ENCODE measurements at regions not wholly inside any gene's neighbourhood (a gene's known extent, or its start where the extent isn't known, plus 50 kb on each side); places are given as distances from the start of the nearest gene placed in this dataset.
"Not testable (repeated sequence)": the region's sequence is repeated elsewhere in the genome, so short reads cannot be mapped to it uniquely, and the experiment has no call there.

DNA sequence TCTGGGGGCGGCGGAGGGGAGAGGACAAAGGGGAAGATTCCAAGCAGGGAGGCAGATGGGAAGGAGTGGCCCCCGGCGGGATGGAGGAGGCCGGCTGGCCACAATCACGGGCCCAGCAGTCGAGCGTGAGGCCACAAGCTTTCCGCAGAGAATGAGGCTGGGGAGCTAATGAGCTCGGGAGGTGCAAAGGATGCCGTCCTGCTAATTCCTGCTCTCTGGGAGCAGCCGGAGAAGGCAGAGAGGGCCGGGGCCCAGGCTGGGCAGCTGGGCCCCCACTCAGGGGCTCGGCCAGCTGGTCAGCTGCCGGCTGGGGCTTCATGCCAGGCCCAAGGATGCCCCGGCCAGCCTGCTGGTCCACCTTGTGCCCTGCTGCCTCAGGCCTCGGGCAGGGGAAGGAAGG is 98.1 kb upstream of the LHX5 start:
- no peak for DNase-seq (ENCODE audit: low read depth)

DNA sequence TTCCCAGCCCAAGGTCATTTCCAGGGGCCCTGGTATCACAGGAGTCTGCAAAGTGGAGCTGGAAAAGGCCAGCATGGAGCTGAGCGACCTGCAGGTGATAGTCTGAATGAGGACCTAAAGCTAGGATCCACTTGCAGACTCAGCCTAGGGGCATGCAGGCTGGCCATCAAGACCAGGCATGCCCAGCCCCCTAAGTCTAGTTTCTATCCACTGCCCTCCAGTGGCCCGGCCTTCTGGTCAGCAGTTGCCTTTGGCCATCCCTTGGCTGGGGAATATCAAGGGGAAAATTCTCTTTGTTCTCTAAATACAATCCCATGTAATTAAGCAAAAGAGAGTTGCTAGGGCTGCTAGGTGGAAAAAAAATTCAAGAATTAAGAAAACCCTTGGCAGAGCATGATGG is 96.3 kb upstream of the LHX5 start:
- DNase-seq (ENCODE audit: low read depth) = no peak

DNA sequence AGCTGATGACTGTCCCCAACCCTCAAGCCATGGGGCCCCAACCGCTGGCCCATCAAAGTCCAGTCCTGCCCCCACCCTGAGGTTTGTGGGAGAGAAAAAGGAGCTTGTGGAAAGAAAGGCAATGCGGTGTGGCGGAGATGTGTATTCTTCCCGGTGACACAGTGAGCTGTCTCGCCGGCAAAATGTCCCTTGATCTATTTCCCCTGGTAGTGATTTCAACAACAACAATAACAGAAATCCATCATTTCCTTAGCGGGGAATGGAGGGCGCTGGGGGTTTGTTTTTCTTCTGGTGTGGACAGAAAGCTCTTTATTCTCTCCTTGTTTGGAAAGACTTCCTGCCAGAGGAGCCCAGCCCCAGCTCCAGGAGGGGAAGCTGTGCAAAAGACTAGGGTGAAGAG is 93.7 kb upstream of the LHX5 start:
- no peak for DNase-seq (ENCODE audit: low read depth)

DNA sequence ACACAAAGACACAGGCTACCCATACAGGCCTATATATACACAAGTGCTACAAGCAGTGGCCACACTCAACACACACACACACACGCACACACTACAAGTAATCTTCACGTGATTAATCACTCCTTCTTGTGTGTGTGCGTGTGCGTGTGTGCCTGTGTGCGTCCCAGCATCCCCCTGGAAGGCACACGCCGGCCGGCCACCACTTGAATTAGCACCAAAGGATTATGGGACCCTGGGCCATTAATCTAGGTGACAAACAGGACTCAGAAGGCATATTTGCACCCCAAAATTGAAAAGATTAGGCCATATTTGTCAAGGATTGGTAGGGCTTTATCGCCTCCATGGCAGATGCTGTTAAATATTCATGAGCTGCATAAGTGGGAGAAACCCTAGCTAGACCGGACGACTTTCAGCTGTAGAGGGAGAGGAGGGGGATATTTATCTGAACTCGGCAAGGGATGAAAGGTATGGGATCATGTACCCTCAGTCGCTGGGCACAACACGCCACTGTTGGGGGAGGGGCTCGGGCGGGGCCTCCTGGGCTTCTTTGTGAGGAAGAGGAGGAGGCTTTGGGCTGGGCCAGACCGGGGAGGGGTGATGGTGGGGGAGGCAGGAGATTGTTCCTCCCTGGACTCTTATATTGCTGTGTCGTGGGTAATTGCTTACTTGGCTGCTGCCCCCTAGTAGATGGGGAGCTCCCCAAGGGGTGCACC is 89.6 kb upstream of the LHX5 start:
- DNase-seq (ENCODE audit: low read depth) = no peak

DNA sequence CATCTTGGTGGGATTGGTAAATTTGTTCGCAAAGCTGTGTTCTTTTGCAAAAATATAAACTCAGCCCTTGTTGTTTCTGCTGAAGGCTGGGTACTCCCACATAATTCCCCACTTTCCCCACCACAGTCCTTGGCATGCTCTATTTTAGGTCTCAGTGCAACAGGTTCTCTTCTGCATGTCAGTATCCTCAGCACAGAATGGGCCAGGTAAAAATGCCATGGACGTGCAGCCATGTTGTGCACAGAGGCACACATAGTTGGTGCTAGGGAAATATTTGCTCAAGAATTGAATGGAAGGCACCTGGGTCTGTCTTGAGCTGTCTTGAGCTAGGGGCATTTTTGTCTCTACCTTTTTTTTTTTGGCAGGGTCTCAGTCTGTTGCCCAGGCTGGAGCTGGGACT is 87.8 kb upstream of the LHX5 start:
- DNase-seq (ENCODE audit: low read depth) = no peak

DNA sequence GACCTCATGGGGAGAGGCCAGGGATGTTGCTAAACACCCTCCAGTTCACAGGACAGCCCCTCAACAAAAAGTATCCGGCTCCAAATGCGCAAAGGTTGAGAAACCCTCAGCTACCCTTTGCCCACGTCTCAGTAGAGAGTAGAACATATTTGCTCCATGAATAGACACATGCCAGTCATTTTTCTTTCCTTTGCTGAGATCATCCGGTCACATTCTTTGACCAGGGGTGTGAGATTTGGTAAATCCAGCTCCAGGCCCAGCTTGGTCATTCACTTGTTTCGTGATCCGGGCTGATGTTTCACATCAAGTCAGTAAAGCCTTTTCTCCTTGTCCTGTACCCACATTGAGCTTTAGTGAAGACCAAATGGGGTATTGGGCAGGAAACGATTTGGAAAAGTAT is 83.6 kb upstream of the LHX5 start:
- DNase-seq (ENCODE audit: low read depth) = no peak

DNA sequence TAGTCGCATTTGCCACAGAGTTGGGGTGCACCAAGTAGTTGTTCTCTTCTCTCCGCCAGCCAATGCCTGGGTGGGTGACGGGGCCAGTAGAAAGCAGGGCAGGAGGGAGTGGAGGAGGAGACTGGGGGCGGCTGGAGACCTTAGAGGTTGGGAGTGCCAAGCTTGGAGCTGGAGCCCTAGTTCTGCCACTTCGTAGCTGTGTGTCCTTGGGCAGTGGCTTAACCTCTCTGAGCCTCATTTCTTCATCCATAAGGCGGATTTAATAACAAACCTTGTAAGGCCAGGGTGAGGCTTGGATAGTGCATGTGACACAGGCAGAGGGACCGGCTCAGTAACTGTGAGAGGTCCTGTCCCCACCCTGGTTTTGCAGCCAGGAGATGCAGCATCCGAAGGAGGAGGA is 81.1 kb upstream of the LHX5 start:
- no peak for DNase-seq (ENCODE audit: low read depth)

DNA sequence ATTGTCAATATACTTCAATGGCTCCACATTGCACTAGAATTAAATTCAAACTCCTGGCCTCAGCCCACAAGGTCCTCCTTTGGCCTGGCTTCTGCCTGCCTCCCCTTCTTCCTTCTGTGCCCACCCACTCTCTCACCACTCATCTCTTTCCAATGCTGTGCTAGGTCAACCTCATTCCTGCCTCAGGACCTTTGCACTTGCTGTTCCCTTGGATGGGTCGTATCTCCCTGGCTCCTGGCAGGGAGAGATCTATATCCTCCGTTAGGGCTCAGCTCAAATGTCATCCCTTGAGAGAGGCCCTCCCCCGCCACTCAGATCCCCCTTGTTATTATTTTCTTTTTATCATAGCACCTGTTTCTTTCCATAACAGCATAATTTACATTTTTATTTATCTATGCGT is 79.9 kb upstream of the LHX5 start:
- DNase-seq (ENCODE audit: low read depth) = no peak

DNA sequence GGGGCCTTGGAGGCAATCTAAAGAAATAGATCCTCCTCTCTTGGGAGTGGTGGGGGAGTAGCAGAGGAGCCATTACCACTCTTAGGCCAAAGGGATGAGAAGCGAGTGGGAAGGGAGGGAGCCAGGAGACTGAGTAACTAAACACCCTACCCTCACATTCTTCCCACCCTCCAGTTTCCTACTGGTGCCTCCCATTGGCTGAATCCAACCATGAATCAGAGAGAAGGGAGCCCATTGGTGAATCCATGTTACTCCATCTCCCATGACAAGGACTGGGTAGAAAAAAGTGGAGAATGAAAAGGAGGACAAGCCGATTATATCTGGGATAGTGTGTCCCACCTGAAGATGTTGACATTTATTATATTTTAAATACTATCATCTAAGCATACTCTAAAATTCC is 76.8 kb upstream of the LHX5 start:
- no peak for DNase-seq (ENCODE audit: low read depth)

DNA sequence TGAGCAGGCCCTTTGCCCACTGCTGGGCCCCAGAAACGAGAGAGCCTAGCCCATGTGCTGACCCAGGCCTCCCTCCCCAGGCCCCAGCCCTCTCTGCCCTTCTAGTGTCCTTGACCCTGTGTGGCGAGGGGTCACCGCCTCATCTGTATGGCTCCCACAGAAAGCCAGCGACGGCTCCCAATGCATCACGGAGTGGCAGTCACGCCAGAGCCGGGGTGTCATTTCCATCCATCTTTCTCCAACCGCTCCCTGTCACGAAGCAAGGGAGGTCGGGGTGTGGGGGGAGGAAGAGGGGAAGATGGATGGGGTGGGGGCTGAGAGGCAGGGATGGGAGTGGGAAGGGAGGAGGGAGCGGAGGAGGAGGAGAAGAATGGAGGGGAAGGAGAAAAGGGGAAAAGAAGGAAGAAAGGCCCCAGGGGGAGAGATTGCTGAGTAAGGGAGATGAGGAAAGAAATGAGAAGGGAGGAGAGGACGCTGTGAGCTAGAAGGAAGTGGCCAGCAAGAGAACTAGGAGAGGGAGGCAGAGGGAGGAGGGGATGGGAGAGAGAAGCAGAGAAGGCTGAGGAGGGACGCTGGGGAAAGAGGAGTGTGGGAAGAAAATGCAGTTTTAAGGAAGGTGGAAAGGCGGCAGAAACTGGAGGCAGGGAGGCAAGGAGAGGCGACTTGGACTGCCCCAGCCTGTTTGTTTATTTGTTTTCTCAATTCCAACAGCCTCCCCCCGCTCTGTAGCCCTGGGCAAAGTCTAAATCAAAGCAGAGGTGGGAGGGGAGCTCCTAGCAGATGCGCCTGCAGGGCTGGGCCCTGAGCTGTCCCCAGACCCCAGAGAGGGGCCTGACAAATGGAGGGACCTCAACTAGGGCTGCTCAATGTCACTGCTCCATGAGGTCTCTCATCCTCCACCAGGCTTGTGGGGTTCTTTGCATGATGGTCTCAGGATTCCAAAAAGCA is 75.5 kb upstream of the LHX5 start:
- no peak for DNase-seq (ENCODE audit: low read depth)

DNA sequence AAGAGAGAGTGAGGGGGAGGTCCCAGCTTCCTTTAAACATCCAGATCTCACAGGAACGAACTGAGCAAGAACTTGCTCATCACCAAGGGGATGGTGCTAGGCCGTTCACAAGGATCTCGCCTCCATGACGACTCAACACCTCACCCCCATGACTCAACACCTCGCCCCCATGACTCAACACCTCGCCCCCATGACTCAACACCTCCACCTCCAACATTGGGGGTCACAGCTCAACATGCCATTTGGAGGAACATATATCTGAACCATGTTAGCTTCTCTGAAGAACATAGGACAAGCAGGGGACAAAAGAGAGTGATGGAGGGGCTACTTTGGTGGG is 66.0 kb upstream of the LHX5 start:
- DNase-seq (ENCODE audit: low read depth) = no peak

DNA sequence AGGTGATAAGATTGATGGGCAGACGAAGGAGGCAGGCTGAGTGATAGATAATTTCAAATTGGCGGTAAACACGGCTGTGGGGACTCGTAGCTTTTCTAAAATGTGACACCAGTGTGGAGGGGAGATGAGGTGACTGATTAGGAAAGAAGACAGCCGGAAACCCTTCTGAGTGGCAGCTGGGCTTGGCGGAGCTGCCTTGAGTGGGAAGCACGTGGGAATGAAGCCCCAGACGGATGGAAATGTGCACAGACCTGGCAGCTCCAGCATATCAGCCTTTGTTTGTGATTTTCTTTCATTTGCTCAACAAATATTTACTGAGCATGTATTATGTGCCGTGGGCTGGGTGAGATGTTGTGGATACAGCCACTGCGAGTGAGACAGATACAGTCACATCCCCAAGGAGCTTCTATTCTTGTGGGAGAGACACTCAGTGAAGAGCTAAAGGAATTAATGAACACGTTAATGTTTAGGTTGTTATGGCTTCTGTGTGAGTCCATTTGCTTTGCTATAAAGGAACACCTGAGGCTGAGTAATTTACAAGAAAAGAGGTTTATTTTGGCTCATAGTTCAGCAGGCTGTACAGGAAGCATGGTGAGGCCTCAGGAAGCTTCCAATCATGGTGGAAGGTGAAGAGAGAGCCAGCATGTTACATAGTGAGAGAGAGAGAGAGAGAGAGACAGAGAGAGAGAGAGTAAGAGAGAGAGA is 65.5 kb upstream of the LHX5 start:
- no peak for DNase-seq (ENCODE audit: low read depth)

DNA sequence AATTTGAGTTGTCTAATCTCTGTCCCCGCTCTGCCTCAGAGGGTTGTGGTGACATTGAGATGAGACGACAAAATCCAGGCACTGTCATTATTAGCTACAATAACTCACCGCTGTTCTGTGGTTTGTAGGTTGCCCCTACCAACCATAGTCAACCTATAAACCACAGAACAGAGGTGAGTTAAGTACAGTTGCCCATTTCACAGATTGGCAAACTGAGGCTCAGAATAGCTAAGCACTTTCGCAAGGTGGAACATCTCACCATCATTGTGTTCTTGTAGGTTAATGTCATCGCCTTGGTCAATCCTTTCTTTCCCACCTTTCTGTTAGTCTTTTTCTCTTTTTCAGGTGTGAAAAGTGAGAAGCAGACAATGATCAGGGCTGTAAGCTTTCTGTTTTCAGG is 63.4 kb upstream of the LHX5 start:
- DNase-seq (ENCODE audit: low read depth) = no peak

DNA sequence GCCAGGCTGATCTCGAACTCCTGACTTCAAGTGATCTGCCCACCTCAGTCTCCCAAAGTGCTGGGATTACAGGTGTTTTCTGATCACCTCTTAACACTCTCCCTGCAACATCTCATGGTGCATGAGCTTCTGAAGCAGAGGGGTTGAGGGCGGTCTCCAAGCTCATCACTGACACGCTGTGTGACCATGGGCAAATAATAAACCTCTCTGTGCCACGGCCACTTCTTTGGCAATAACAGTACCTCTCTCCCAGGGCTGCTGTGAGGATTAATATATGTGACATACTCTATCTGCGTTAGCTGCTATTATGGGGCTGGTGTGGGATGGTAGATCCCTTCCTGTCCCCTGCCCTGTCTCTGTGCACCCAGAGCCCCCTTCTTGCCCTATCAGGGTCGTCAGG is 62.9 kb upstream of the LHX5 start:
- DNase-seq (ENCODE audit: low read depth) = no peak

DNA sequence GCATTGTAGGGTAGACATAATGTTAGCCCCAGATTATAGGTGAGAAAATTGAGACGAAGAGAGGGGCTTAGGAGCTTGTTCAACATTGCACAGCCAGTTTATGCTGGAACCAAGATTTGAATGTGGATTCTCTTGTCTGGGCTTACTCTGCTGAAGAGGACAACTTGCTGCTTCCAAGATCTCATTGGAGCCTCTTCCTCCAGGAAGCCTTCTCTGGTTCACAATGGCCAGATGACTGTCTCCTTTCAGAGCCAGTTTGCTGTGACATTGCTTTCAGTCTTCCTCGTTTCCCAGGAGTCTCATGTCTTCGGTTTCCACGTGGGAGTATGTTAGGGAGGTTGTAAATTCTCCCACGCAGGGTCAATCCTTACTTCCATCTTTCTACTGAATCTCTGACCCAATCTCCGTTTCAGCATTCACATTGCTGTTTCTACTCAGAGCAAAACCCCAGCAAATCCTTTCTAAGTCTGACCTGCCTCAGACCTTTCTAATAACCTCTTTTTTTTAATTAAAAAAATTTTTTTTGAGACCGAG is 62.2 kb upstream of the LHX5 start:
- DNase-seq (ENCODE audit: low read depth) = no peak

DNA sequence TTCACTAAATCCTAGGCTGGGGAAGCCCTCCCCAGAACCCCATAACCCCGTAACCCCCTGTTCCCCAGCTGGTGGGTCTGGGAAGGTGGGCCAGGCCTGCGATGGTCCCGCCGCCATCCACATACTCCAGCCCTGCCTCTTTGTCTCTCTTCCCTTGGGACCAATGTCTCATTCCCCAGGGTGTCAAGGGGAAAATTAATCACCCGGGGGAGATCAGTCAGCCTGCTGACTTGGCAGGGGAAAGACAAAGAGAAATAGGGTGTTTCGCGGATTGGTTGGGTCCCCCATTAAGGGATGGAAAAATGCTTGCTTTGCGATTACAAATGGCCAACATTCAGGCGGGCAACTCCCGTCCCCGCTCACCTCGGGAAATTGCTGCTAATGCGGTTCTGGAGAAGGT is 60.6 kb upstream of the LHX5 start:
- DNase-seq (ENCODE audit: low read depth) = no peak

DNA sequence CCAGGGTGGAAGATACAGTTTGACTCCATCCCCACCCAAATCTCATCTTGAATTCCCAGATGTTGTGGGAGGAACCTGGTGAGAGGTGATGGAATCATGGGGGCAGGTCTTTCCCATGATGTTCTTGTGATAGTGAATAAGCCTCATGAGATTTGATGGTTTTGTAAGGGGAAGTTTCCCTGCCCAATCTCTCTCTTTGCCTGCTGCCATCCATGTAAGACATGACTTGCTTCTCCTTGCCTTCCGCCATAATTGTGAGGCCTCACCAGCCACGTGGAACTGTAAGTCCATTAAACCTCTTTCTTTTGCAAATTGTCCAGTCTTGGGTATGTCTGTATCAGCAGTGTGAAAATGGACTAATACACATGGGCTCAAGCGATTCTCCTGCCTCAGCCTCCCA is 59.4 kb upstream of the LHX5 start:
- not testable (repeated sequence) for DNase-seq (ENCODE audit: low read depth)

DNA sequence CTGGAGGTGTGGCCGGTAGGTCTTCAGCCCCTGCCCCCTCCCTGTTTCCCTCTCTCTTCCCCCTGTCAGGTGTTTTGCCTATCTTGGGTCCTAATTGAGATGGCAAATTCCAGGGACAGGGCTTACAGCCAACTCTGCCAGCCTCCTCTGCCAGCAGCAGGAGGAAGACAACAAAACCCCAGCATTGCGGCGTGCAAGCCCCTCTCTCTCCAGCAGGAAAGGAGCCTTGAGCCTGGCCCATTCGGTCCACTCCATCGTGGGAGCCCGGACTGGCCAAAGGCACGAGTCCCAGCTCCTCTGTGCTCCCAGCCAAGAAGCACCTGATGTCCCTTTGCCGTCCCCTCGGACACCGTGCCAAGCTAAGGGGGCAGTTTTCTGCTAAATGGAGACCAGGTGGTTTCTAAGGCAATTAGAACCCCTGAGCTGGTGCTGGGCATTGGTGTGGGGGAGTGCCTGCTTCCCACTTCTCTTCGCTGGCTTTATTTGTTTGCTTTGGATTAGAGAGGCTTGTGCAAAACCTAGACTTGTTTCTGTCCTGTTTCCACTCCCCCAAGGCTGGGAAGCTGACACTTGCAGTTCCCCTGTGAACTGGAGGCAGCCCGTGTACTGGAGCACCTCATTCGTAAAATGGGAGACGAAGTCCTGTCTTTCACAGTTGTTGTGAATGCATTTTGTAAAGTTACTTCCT is 57.1 kb upstream of the LHX5 start:
- DNase-seq (ENCODE audit: low read depth) = no peak

DNA sequence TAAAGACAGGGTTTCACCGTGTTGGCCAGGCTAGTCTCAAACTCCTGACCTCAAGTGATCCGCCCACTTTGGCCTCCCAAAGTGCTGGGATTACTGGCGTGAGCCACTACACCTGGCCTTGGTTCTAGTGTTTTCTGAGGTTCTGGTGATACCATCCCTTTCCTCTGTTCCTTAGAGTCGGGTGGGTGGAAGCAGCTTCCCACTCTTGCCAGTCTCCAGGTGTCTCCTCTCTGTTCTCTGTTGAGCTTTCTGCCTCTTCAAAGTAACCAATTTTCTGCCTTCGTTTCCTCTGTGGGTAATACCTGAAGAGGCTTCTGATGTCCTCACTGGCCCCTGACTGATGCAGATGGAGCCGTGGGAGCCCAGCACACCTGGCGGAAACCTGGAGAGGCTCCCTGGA is 53.4 kb upstream of the LHX5 start:
- DNase-seq (ENCODE audit: low read depth) = no peak

DNA sequence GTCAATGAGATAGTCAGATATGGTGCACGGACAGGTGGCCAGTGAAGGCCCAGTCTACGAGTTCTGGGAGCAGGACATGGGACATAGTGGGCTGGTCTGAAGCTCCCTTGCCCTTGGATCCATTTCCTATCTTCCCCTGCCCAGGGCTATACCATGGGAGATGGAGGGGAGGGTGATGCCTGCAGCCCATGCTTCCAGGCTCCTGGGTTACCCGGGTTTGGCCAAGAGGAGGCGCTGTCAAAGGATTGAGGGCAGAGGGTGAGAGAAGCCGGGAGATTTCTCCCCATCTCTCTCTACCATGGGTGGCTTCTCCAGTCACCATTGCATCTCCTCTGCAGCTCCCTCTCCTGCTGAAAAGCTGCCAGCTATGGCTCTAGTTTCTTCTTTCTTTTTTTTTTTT is 52.8 kb upstream of the LHX5 start:
- DNase-seq (ENCODE audit: low read depth) = no peak

DNA sequence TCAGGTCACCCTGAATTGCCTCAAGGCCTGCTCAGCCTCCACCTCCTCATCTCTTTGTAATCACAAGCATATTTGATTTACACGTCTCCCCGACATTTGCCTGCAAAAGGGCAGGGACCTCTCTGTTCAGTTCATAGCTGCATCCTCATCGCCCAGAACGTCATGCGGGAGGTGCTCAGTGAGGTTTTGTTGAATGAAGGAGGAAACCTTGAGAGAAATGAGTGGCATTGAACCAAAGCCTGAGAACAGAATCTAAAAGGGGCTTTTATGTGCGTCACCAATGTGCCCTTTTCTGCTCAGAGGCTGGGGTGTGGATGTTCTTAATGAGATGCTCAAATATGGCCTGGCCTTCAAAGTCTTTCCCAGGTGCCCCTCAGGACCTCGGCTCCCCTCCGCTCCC is 50.0 kb upstream of the LHX5 start:
- no peak for DNase-seq (ENCODE audit: low read depth)

Data from stromal cell of bone marrow (primary cell).